Endothelial cell of umbilical vein (primary cell): ENCODE measurements at regions not wholly inside any gene's neighbourhood (a gene's known extent, or its start where the extent isn't known, plus 50 kb on each side); places are given as distances from the start of the nearest gene placed in this dataset.

Experiments
- BruUV-seq: library from RNA; stranded (reverse); fragments of 400-500 nt; replicated peaks from 2 replicates; lab custom pipeline; 2021; lab: Mats Ljungman, UMichigan
- CTCF ChIA-PET: fragments of 300-600, 350-600 bp; sonication (Branson Sonifier 250); formaldehyde crosslinking; loops from one replicate; lab custom pipeline; 2021; ENCODE audit warnings: antibody characterized with exemption, inconsistent platforms; lab: Charles Lee
- POLR2A ChIA-PET: fragments of 300-600, 350-600 bp; sonication (Branson Sonifier 250); formaldehyde crosslinking; loops from one replicate; lab custom pipeline; 2021; ENCODE audit warnings: antibody characterized with exemption, inconsistent platforms; lab: Charles Lee
- DNase-seq: peaks from one replicate; pipeline ENCODE4 v3.0.0-alpha.2; 2011; ENCODE audit warnings: low read depth, low spot score
- FAIRE-seq: peaks from 2 replicates; lab custom pipeline; 2011; peaks lifted over from hg19 to GRCh38; lab: Jason Lieb, UNC
- H2AFZ ChIP-seq: 2 replicates; pipeline ENCODE4 v1.6.0; 2012; ENCODE audit warnings: low read depth, low read length, control low read depth, inconsistent platforms
- H3K27ac ChIP-seq: 2 replicates; pipeline ENCODE4 v1.5.1; 2011; ENCODE audit warnings: low read depth, mild to moderate bottlenecking, control low read depth, low read length, moderate library complexity; ENCODE audit not compliant: insufficient read depth
- H3K27me3 ChIP-seq, 2 experiments: 2 replicates each; pipeline versions ENCODE4 v1.6.0 to v1.6.1; 2011; ENCODE audit warnings: low read length in 2 of 2, mixed read lengths in 1 of 2; ENCODE audit not compliant: control insufficient read depth in 2 of 2, insufficient read depth in 2 of 2
- H3K36me3 ChIP-seq, 2 experiments: 2 replicates in 1 of 2; 3 replicates in 1 of 2; pipeline ENCODE4 v1.5.1; 2011; ENCODE audit warnings: low read length in 2 of 2, mild to moderate bottlenecking in 1 of 2, moderate library complexity in 1 of 2; ENCODE audit not compliant: control insufficient read depth in 2 of 2, insufficient read depth in 2 of 2; ENCODE audit errors: extremely low read depth in 1 of 2
- H3K4me1 ChIP-seq: 3 replicates; pipeline ENCODE4 v1.5.1; 2011; ENCODE audit warnings: mild to moderate bottlenecking, low read length; ENCODE audit not compliant: control insufficient read depth, insufficient read depth; ENCODE audit errors: extremely low read depth
- H3K4me2 ChIP-seq: 2 replicates; pipeline ENCODE4 v1.6.1; 2011; ENCODE audit warnings: low read length, control low read depth, mixed read lengths; ENCODE audit not compliant: insufficient read depth
- H3K4me3 ChIP-seq, 3 experiments: fragments of 200-600 bp in 1 of 3; sonication (generic), shearing (Covaris generic) in 1 of 3; replicated peaks in 1 of 3; 2 replicates each; pipeline ENCODE4 v1.5.1; 2011 to 2016; ENCODE audit warnings: control low read depth in 3 of 3, low read length in 3 of 3, mild to moderate bottlenecking in 2 of 3, inconsistent platforms in 1 of 3, low read depth in 1 of 3, moderate library complexity in 1 of 3; ENCODE audit not compliant: insufficient read depth in 1 of 3
- H3K79me2 ChIP-seq: 2 replicates; pipeline ENCODE4 v1.6.0; 2012; ENCODE audit warnings: low read length, inconsistent platforms; ENCODE audit not compliant: control insufficient read depth, insufficient read depth
- H3K9ac ChIP-seq: replicated peaks from 2 replicates; pipeline ENCODE3; 2011; ENCODE audit warnings: low read length, control low read depth; ENCODE audit not compliant: insufficient read depth; ENCODE audit errors: extremely low read depth
- H3K9me1 ChIP-seq: replicated peaks from 3 replicates; pipeline ENCODE4 v1.6.0; 2011; ENCODE audit warnings: mild to moderate bottlenecking, low read length; ENCODE audit not compliant: control insufficient read depth, insufficient read depth; ENCODE audit errors: extremely low read depth
- H3K9me3 ChIP-seq: replicated peaks from 2 replicates; pipeline ENCODE4 v1.5.1; 2012; ENCODE audit warnings: low read length, inconsistent platforms; ENCODE audit not compliant: control insufficient read depth, insufficient read depth
- H4K20me1 ChIP-seq: replicated peaks from 2 replicates; pipeline ENCODE3; 2011; ENCODE audit warnings: mild to moderate bottlenecking, low read length; ENCODE audit not compliant: control insufficient read depth, insufficient read depth; ENCODE audit errors: extremely low read depth
- CTCF ChIP-seq, 2 donors: IDR thresholded peaks; 1 replicate in 1 of 2; 2 replicates in 1 of 2; pipeline ENCODE4 v1.5.1; 2011; ENCODE audit warnings: low read length in 2 of 2, mild to moderate bottlenecking in 2 of 2, moderate library complexity in 2 of 2, control low read depth in 1 of 2, inconsistent platforms in 1 of 2, low read depth in 1 of 2; ENCODE audit not compliant: insufficient read depth in 1 of 2; ENCODE audit errors: extremely low read depth in 1 of 2
- EZH2 ChIP-seq: IDR thresholded peaks from 2 replicates; pipeline ENCODE4 v1.6.1; 2012; ENCODE audit warnings: borderline replicate concordance, low read depth, mild to moderate bottlenecking, moderate library complexity, low read length, inconsistent platforms; ENCODE audit not compliant: severe bottlenecking
- FOS ChIP-seq: IDR thresholded peaks from 2 replicates; pipeline ENCODE4 v1.6.1; 2011; ENCODE audit warnings: mild to moderate bottlenecking, low read length, moderate library complexity, borderline replicate concordance; ENCODE audit not compliant: insufficient read depth
- GATA2 ChIP-seq: IDR thresholded peaks from 2 replicates; pipeline ENCODE4 v1.7.0; 2011; ENCODE audit warnings: low read depth, mild to moderate bottlenecking, moderate library complexity, mixed read lengths, low read length; ENCODE audit not compliant: insufficient read length, insufficient read depth
- JUN ChIP-seq: IDR thresholded peaks from 2 replicates; pipeline ENCODE4 v1.6.1; 2011; ENCODE audit warnings: borderline replicate concordance, low read depth; ENCODE audit not compliant: insufficient read length, insufficient read depth
- MAX ChIP-seq: IDR thresholded peaks from 2 replicates; pipeline ENCODE4 v1.6.1; 2011; ENCODE audit not compliant: insufficient read depth, insufficient read length
- MYC ChIP-seq: IDR thresholded peaks from one replicate; pipeline ENCODE4 v1.6.1; 2011; ENCODE audit warnings: mild to moderate bottlenecking, low read depth, low read length
- POLR2A ChIP-seq: IDR thresholded peaks from 2 replicates; pipeline ENCODE4 v1.6.1; 2012; ENCODE audit warnings: low read depth, mild to moderate bottlenecking, control low read depth, low read length
- POLR2AphosphoS5 ChIP-seq: IDR thresholded peaks from 2 replicates; pipeline ENCODE4 v1.6.1; 2012; ENCODE audit warnings: low read depth, mild to moderate bottlenecking, control low read depth, low read length, moderate library complexity; ENCODE audit not compliant: insufficient read depth
- dilution Hi-C: fragments of 300-500 bp; cut with MboI; formaldehyde crosslinking; loops from one replicate; pipeline ENCODE4 v1.15.0; 2019; ENCODE audit warnings: low sequenced_read_pairs; ENCODE audit not compliant: extremely low pct_ligation_motif_present
- intact Hi-C: fragments of 100-400 bp; cut with micrococcal nuclease; formaldehyde crosslinking; loops from one replicate; pipeline ENCODE4 v1.10.0; 2022

GRCh38 chr1:218495931-218496330 is 150.8 kb downstream of the TGFB2 start:
- no peaks in the 10 kb centered on the region for H4K20me1 ChIP-seq
- peaks cover 33% of the 10 kb centered on the region for H3K4me1 ChIP-seq
- ChIA-PET POLR2A (no interaction called here), CTCF (no interaction called here)
- H3K4me3 ChIP-seq, result no peak overlapping the region
- no peaks in the 10 kb centered on the region for H3K36me3 ChIP-seq
- DNase-seq (no peak), FAIRE-seq (no peak)
- no peak overlapping the region for H3K4me2 ChIP-seq
- H3K9me3 ChIP-seq, result no peaks in the 10 kb centered on the region
- no peak overlapping the region for H3K9ac ChIP-seq
- H3K9me1 ChIP-seq, result no peaks in the 10 kb centered on the region
- intact Hi-C loops (loop anchor here (1.0 to 5.0 kb wide), 3 partner anchors 16 to 806 kb away; no protein-coding TSS in a partner anchor), dilution Hi-C loops (no loop called here)
- H2AFZ ChIP-seq, result no peak overlapping the region
- BruUV-seq, result no TSS peak
- no peaks in the 10 kb centered on the region for H3K27me3 ChIP-seq
- H3K27ac ChIP-seq, result peak overlapping the region; percentile 36
- no peak for TF ChIP-seq GATA2
- TF ChIP-seq POLR2A, result no peak
- no peak for TF ChIP-seq FOS
- no peak for TF ChIP-seq MYC
- no peak for TF ChIP-seq MAX
- TF ChIP-seq JUN, result no peak
- no peak for TF ChIP-seq CTCF (IDR thresholded peaks at IDR 0.05; ENCODE audit: extremely low read depth in 1 of 2, insufficient read depth in 1 of 2, low read depth in 1 of 2, low read length in 2 of 2)
- TF ChIP-seq POLR2AphosphoS5, result no peak
- TF ChIP-seq EZH2, result no peak
- H3K79me2 ChIP-seq, result no peaks in the 10 kb centered on the region
